GM18511 (cell line): ENCODE measurements at regions not wholly inside any gene's neighbourhood (a gene's known extent, or its start where the extent isn't known, plus 50 kb on each side); places are given as distances from the start of the nearest gene placed in this dataset.

Experiments used
- ATAC-seq: cut with Tn5 transposase; IDR thresholded peaks from one replicate; pipeline ENCODE4 v1.9.1; 2021; ENCODE audit warnings: mild to moderate bottlenecking, moderate library complexity; ENCODE audit not compliant: unreplicated experiment

DNA sequence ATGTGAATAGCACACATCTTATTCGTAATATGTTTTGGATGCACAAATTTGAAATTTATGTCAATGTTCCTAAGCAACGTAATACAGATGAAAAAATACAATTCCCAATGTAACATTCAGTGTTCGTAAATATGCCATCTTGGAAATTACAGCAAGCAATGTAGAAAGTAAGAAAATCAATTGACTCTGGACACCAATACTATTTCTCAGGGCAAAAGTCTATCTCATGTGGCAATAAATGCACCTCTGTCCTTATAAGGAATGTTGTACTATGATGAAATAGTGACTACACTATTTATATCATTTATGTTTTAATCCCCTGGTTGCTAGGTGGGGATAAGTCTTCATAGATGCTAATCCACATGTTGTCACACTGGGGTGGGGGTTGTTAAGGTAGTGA is 251.2 kb downstream of the GXYLT1 start:
- ATAC-seq: no peak

DNA sequence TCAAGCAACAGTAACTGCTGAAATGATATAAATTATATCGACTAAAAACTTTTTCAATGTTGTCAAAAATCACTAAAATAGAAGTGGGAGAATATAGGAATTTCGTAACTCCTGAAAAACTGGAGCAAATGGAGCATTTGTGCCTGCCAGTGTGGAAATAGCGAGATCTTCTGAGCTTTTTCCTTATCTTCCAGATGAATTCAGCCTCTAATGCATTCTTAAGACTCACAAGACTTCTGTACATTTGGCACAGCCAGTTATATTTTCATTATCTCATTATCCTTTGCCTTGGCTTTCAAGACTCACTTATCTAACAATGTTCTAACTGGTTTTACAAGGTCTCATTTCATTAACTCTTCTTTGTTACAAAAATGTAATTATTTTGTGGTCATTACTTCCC is 252.4 kb downstream of the GXYLT1 start:
- ATAC-seq: no peak

DNA sequence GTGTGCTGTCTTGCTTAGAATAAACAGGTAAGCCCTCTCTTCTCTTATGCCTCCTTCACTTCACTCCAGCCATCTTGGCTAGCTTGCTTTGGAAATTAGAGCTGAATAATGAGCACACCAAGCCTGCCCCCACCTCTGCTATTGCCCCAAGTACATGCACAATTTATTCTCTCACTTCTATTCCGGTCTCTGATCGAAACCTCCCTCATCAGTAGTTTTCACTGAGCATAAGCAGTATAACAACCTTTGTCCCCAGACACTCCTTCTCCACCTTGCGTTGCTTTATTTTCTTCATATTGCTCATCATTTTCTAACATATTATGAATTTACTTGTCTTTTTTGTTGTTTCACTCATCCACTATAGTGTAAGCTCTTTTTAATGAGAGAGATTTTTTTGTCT is 253.4 kb downstream of the GXYLT1 start:
- ATAC-seq: no peak

DNA sequence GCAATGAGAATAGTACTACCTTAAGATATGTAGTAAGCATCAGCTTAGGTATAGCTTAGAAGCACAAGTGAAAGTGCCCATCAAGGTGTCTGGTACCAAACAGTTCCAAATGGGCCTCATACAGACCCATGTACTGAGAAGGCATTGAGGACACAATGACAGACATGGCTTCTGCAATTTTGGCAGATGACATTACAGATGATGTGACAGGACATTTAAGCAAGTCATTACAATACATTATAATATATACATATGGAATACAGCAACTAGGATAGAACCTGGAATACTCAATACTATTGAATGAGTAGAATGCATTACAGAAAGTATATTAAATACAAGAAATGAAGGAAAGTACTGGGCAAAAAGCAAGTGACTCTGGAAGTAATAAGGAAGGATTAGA is 256.4 kb downstream of the GXYLT1 start:
- no peak for ATAC-seq

DNA sequence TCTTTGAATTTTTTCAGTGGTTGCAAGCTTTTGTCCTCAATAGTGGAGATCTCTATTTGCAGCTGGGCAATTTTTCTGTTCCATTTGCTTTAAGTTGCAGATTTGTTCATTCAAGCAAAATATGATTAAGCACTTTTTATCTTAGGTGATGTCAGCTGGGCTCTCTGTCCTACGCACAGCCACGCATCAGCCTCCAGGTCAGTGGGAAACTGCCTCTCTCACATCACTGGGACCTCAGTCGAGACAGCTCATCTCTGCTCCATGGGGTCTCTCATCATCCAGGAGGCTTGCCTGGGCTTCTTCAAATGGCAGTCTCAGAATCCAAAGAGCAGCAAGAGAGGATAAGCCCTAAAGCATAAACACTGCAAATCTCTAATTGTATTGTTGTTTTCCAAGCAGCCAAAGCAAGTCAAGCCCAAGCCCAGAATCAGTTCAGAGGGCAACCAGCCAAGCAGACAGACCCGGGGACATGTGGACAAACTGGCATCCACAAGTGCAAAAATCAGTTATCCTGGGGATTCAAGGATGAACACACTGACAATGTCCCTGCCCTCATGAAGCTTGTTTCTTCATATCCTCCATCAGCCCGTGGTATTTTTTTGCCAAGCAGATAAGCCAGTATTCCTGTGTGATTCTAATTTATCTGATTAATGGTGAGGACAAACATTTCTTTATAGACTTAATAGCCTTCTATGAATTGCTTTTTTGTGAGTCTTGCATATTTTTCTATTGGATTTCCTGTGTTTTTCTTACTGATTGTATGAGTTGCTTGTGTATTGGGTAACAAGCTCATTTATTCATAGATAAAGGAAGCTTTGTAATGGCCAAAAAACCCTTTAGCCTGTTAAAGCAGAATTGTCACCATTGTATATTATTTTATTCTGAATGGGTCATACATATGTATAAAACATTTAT is 262.5 kb downstream of the GXYLT1 start:
- ATAC-seq: no peak

DNA sequence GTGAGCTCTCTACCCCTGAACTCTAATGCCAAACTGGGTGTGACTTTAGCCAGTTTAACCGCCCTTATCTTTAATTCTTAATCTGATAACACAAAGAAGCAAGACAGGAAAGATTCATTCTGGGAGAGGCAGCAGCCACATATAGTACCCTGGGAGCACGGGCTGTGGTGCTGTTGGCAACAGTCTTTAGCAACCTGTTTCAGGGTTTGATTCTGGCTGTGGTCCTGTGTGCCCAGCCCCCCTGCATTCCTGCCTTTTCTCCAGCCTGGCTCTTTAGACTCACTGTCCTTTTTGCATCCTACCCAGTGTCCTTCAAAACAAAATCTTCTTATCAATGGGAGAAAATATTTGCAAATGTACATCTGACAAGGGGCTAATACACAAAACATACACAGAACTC is 275.2 kb downstream of the GXYLT1 start:
- ATAC-seq: no peak

DNA sequence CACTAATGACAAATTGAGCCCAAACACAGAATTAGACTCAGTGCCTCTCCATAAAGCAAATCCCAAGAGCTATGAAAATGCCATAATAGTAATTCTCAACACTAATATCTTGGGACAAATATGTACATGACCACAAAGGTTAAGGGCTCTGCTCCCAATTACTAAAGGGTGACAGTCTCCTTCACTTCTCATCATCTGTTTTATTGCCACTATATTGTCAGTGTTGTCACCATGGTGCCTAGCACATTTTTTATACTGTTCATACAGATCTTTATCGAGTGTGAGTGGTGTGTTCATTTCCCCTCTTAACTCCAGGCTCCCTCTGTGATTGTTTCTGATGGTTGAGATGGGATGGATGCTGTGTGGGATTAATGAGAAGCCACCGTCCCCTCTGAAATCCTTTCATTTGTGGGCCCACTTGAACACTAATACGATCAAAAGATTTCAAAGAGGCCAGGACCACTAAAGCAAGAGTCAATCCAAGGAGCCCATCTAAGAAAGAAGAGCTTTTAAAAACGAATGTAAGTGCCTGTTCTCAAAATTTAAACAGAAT is 277.7 kb downstream of the GXYLT1 start:
- no peak for ATAC-seq

DNA sequence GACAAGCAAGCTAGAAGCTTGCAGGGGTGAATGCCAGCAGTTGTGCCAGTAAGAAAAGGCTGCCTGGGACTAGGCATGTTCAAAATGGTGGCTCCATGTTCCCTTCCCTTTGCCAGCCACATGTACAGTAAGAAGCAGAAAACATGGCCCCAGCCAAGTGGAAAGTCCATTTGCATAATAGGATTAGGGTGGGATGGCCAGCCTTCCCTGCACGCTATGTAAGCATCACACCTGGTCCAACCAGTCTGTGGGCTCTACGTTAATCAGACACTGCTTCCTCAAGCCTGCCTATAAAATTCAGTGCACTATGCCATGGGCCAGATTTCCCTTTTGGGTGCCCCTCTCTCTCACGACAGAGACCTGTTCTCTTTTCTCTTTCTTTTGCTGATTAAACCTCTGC is 288.4 kb downstream of the GXYLT1 start:
- no peak for ATAC-seq

DNA sequence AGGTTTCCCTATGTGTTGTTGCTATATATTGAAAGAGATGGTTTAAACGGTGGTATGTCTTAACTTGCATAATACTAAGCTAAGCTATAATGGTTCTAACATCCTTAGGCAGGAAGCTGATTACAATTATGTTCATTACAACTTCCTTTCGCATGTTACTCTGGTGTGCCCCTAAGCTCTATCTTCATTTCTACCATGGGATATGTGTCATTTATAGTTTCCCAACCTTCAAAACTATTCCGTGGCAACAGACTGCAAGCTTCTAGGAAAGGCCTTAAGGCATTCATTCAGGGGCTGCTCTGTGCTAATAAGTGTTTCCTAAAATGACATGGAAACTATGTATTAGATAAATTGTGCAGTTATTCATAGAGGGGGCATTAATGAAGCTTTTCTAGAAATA is 294.6 kb downstream of the GXYLT1 start:
- ATAC-seq: no peak

DNA sequence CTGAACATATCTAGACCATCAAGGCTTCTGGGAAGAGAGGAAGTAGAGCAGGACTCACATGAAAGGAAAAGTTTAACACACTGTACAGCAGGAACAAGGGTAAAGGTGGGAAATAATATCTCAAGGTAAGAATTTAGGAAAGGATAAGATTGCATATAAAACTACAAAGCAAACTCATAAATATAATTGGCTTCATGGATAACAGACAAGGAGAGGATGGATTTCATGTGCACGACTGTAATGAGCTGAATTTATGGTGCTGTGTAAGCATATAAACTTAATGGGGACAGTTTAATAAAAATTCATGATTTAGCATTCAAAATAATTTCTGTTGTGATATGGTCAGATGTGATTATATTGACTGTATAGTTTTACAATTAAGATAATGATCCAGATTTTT is 298.0 kb downstream of the GXYLT1 start:
- ATAC-seq: no peak

DNA sequence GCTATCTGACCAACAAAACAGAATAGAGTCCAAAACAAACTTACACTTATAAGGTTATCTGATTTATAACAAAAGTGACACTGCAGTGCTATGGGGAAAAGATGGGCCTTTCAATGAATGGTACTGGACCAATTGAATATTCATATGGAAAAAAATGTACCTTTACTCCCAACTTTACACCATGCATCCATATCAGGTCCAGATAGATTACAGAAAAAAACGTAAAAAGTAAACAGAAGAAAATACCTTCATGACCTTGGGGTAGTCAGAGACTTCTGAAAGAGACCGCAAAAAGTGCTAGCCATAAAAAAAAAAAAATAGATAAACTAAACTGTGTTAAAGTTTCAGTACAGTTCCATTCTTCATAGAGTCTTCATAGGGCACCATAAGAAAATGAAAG is 308.3 kb downstream of the GXYLT1 start:
- no peak for ATAC-seq

DNA sequence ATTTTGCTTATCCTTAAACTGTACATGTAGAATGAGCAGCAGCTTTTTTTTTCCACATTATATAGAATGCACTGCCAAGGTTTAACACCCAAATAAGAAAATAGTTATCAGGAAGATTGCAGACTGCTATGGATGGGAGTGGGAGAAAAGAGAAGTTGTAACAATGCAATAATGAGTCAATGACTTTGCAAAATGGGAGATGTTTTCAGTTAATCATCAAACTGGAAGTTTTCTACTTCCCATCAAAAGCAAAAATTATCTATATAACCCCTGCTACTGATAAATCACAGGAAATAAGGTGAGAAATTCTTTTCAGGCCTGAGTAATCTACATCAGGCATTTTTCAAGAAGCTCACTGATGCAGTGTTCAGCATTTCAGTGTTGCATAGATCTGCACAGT is 309.1 kb downstream of the GXYLT1 start:
- no peak for ATAC-seq

DNA sequence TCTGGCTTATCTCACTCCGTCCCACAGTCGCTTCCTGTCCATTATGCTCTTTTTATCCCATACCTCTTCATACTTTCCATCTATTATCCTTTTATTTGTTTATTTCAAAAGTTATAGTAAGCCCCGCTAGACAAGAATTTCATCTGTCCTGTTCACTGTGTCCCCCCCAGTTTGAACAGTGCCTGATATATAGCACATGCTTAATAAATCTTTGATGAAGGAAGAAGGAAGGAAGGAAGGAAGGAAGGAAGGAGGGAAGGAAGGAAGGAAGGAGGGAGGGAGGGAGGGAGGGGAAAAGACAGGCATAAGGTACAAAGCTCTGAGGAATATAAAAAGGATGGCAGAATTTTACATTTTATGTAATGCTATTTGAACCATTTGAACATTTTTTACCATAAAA is 324.7 kb downstream of the GXYLT1 start:
- ATAC-seq: no peak

DNA sequence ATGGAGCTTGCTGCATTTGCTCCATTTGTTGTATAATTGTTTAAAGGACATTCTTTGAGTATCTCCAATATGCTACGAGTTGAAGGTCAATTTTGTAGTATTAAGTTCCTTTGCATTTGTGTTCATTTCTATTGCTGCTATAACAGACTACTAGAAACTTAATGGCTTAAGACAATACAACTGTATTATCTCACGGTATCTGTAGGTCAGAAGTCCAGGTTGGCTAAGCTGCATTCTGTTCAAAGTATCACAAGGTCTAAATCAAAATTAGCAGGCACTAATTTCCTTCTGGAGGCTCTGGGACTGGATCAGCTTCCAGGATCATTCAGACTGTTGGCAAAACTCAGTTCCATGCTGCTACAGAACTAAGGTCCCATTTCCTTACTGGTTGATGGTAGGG is 340.6 kb downstream of the GXYLT1 start:
- no peak for ATAC-seq

DNA sequence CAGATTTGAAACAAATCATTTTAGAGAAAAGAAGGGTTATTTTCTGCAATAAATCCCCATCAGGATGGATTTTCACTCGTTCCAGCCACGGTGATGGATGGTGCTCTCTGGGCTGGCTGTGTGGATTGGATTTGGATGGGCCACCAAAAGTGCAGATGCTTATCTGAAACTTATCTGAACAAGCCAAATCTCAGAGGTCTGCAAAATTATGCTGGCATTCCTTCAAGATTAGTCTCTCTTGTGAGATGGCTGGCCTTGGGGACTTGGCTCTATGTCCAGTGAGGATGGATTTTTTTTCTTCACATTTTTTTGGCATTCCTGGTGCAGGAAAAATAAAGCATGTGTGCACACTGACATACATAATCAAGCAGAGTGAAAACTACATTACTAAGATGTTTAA is 341.9 kb downstream of the GXYLT1 start:
- no peak for ATAC-seq

DNA sequence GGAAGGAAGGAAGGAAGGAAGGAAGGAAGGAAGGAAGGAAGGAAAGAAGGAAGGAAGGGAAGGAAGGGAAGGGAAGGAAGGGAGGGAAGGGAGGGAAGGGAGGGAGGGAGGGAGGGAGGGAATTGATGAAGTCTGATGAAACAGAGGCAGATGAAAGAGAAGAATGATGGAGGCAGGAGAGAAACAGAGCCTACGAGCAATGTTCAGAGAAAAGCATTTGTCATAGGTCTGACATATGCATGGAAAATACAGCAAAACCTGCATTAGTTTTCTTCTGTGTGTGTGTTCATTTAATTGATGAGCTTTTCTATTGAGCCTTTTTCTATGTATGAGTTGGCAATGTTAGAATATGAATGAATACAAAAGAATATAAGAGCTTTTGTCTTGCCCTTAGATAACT is 343.4 kb downstream of the GXYLT1 start:
- no peak for ATAC-seq

DNA sequence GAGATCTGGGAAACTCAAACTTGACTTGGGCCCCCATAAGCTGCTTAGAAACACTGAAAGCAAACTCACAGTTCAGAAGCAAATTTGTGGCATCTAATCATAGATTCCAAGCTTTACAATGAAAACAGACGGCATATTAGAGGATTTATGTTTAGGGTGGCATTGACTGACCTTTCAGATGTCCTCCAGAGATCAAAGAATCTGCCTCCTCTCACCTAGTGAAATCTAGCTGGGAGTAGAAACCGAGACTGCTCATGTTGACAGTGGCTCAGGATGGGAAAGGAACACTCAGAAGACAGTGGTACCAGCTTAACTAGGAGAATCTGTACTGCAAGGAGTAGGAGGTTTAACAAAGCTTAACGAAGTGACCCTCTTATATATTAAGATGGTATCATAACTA is 345.0 kb downstream of the GXYLT1 start:
- ATAC-seq: no peak

DNA sequence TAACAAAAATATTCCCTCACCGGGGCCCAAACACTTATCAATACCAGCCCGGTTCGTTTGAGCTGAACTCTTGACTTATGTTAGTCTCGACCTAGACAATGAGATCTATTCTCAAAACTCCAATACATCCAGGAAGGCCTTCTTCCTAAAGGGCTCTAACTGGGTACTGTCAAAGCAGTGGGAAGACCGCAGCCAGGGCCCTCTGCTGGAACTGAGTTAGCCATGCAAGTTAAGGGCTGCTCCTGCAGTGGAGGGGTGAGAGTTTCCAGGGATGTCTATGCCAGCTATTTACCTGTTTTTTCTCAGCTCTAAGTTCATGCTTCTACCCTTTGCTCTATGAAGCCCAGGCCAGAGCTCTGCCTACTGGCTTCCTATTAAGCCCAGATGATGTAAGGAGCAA is 348.8 kb downstream of the GXYLT1 start:
- ATAC-seq: no peak

DNA sequence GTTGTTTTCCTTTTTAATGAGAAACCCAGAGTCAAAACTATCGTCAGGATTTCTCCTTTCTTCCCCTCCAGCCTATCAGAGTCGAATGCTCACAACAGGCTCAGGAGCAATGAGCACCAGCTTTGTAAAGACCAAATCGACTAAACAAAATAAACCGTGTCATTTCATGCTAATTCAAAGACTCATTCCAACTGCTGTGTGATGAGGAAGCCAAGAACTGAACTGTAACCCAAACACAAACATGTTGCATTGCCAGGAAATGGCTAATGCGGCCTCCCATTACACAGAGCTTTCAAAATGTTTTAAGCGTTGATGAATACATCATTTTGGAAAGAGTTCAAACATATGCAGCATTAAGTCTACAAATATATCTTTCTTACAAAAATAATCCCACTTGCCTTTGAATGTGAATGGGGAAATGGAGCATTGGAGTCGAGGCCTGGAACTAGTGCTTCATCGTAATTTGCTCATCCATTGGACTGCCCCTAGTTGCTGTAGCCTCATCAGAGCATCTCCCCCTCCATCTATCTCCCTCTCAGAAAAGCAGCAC is 349.5 kb downstream of the GXYLT1 start:
- no peak for ATAC-seq

DNA sequence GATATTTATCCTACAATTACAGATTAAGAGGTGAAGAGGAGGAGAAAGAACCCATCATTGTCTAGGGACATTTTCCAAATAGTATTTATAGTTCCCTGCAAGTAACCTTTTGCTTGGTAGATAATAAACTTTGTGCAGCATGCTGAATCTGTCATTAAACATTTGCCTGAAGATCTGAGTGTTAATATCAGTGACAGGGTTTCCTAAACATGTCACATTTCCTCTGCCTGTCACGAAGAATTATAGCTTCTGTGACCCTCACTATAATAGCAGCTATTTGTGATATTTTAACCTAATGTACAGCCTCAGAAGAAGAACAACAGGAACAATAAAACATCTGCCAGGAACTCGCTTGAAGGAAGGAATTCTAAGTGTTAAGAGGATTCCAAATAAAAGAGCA is 350.3 kb downstream of the GXYLT1 start:
- no peak for ATAC-seq

DNA sequence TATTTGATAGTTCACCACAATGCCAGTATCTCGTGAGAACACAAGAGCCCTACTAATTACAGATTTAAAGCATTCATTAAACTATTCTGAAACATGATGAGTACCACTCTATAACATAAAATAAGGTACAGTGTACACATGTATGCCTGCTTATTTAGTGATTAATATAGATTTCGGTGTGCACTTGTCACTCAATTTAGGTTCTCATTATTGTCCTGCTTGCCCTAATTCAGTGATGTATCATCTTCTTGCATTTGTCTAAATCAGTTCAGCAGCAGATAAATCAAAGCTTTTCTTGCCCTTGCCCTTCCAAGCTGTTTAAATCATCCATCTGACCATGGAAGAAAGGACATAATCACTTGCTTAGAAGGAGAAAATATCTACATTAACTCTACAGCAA is 359.7 kb downstream of the GXYLT1 start:
- ATAC-seq: no peak

DNA sequence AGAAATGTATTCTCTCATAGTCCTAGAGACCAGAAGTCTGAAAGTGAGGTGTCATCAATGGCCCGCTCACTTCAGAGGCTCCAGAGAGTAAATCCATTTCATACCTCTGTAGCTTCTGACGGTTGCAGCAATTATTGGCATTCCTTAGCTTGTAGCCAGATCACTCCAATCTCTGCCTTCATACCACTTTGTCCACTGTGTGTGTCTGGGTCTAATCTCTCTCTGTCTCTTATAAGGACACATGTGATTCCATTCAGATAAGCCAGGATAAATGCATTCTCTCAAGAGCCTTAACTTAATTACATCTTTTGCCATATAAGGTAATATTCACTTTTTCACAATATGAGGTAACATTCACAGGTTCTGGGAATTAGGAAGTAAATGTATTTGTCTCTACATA is 365.7 kb downstream of the GXYLT1 start:
- no peak for ATAC-seq
